ENCODE measurements at regions not wholly inside any gene's neighbourhood (a gene's known extent, or its start where the extent isn't known, plus 50 kb on each side); places are given as distances from the start of the nearest gene placed in this dataset.

- no peak for TF ChIP-seq KIAA2018 (CRISPR knock-in tag; IDR thresholded peaks at IDR 0.05; ENCODE audit: borderline replicate concordance)
- TF ChIP-seq MXD4 (CRISPR knock-in tag; IDR thresholded peaks at IDR 0.05) = peak; percentile 80
- TF ChIP-seq E2F1 (CRISPR knock-in tag; IDR thresholded peaks at IDR 0.05) = peak; percentile 66
- no peak; the same call in 1 of the 2 replicates for TF ChIP-seq KLF12 (CRISPR knock-in tag; IDR thresholded peaks at IDR 0.05; ENCODE audit: borderline replicate concordance)
- no peak for TF ChIP-seq ZNF530 (CRISPR knock-in tag; IDR thresholded peaks at IDR 0.05; ENCODE audit: low read depth)
- TF ChIP-seq ZNF44 (CRISPR knock-in tag; IDR thresholded peaks at IDR 0.05) = no peak
- peak; percentile 39 for TF ChIP-seq STAG1 (CRISPR knock-in tag; IDR thresholded peaks at IDR 0.05)
- peak; percentile 21; the same call in 1 of the 2 replicates for TF ChIP-seq ZNF768 (CRISPR knock-in tag; IDR thresholded peaks at IDR 0.05)
- TF ChIP-seq SMAD3 (CRISPR knock-in tag; IDR thresholded peaks at IDR 0.05) = 0 out of 2 replicates have a peak, but pooled peaks have one; percentile 21
- no peak for TF ChIP-seq ZNF432 (CRISPR knock-in tag; IDR thresholded peaks at IDR 0.05; ENCODE audit: borderline replicate concordance)
- TF ChIP-seq, protein P1, sequence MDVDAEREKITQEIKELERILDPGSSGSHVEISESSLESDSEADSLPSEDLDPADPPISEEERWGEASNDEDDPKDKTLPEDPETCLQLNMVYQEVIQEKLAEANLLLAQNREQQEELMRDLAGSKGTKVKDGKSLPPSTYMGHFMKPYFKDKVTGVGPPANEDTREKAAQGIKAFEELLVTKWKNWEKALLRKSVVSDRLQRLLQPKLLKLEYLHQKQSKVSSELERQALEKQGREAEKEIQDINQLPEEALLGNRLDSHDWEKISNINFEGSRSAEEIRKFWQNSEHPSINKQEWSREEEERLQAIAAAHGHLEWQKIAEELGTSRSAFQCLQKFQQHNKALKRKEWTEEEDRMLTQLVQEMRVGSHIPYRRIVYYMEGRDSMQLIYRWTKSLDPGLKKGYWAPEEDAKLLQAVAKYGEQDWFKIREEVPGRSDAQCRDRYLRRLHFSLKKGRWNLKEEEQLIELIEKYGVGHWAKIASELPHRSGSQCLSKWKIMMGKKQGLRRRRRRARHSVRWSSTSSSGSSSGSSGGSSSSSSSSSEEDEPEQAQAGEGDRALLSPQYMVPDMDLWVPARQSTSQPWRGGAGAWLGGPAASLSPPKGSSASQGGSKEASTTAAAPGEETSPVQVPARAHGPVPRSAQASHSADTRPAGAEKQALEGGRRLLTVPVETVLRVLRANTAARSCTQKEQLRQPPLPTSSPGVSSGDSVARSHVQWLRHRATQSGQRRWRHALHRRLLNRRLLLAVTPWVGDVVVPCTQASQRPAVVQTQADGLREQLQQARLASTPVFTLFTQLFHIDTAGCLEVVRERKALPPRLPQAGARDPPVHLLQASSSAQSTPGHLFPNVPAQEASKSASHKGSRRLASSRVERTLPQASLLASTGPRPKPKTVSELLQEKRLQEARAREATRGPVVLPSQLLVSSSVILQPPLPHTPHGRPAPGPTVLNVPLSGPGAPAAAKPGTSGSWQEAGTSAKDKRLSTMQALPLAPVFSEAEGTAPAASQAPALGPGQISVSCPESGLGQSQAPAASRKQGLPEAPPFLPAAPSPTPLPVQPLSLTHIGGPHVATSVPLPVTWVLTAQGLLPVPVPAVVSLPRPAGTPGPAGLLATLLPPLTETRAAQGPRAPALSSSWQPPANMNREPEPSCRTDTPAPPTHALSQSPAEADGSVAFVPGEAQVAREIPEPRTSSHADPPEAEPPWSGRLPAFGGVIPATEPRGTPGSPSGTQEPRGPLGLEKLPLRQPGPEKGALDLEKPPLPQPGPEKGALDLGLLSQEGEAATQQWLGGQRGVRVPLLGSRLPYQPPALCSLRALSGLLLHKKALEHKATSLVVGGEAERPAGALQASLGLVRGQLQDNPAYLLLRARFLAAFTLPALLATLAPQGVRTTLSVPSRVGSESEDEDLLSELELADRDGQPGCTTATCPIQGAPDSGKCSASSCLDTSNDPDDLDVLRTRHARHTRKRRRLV (CRISPR knock-in tag; IDR thresholded peaks at IDR 0.05) = no peak
- peak; percentile 26; the same call in 1 of the 2 replicates for TF ChIP-seq ZSCAN21 (CRISPR knock-in tag; IDR thresholded peaks at IDR 0.05; ENCODE audit: borderline replicate concordance)
- TF ChIP-seq ZNF30 (CRISPR knock-in tag; IDR thresholded peaks at IDR 0.05) = no peak
Observed at GRCh38 chr5:1594357-1595106, 70.8 kb upstream of the LPCAT1 start (continued).

Data from HepG2 (cell line).